ENCODE measurements at regions not wholly inside any gene's neighbourhood (a gene's known extent, or its start where the extent isn't known, plus 50 kb on each side); places are given as distances from the start of the nearest gene placed in this dataset.

DNA sequence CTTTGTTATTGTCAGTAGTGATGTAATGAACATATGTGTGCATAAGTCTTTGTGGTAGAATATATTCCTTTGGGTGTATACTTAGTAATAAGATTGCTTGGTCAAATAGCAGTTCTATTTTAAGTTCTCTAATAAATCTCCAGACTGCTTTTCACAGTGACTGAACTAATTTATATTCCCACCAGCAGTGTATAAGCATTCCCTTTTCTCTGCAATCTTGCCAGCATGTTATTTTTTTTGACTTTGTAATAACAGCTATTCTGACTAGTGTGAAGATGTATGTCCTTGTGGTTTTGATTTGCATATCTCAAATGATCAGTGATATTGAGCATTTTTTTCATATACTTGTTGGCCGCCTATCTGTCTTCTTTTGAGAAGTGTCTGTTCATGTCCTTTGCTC is 111.5 kb upstream of the CDH12 start:
- TF ChIP-seq, protein P1, sequence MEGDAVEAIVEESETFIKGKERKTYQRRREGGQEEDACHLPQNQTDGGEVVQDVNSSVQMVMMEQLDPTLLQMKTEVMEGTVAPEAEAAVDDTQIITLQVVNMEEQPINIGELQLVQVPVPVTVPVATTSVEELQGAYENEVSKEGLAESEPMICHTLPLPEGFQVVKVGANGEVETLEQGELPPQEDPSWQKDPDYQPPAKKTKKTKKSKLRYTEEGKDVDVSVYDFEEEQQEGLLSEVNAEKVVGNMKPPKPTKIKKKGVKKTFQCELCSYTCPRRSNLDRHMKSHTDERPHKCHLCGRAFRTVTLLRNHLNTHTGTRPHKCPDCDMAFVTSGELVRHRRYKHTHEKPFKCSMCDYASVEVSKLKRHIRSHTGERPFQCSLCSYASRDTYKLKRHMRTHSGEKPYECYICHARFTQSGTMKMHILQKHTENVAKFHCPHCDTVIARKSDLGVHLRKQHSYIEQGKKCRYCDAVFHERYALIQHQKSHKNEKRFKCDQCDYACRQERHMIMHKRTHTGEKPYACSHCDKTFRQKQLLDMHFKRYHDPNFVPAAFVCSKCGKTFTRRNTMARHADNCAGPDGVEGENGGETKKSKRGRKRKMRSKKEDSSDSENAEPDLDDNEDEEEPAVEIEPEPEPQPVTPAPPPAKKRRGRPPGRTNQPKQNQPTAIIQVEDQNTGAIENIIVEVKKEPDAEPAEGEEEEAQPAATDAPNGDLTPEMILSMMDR (conservative IDR thresholded peaks at IDR 0.05), result no peak
- no peak overlapping the region for H3K27ac ChIP-seq

DNA sequence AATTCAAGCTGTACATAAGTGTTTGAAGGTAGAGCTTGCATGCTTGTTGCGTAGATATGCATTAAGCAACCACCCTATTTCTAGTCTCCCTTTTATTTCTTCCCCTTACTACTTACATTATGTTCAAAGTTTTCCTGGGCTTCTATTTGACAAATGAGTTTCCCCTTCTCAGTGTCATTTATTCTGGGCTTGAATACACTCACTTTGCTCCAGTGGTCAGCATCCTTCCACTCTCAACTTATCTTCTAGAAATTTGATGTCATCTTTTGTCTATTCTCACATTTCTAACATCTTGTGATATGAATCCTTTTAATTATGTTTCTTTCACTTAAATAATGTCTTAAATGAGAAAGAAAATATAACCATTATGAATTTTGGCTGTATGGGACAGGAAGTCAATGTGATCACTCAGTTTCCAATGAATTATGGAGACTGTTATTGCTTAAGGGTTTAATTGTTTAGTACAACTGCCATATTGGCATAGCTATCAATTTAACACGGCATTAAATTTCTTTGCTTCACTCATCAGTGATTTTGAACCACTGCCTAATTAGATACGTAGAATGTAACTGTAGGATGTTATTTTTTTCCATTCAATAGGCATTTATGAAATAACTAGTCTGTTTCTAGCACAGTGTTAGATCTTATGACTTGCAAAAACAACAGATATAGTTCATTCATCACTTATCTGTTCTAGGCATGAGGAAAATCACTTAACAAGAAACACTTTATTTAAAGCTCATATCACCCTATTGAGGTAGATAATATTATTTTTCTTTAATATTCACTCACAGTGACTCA is 105.5 kb upstream of the CDH12 start:
- TF ChIP-seq, protein P1 (conservative IDR thresholded peaks at IDR 0.05), result no peak
- H3K27ac ChIP-seq, result no peak overlapping the region

DNA sequence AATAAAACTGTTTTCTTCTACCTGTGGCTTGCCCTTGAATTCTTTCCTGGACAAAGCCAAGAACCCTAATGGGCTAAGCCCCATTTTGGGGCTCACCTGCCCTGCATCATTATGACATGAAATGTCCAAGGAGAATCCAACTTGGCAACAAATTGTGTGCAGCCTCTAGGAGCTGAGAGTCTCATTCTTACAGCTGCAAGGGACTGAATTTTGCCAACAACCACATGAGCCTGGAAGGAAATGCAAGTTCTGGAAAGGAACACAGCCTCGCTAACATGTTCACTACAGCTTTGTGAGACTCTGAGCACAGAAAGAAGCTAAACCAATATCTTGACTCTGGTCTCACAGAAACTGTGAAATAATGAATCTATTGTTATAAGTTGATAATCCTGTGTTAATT is 94.8 kb upstream of the CDH12 start:
- H3K27ac ChIP-seq, result no peak overlapping the region
- TF ChIP-seq, protein P1 (conservative IDR thresholded peaks at IDR 0.05), result no peak

DNA sequence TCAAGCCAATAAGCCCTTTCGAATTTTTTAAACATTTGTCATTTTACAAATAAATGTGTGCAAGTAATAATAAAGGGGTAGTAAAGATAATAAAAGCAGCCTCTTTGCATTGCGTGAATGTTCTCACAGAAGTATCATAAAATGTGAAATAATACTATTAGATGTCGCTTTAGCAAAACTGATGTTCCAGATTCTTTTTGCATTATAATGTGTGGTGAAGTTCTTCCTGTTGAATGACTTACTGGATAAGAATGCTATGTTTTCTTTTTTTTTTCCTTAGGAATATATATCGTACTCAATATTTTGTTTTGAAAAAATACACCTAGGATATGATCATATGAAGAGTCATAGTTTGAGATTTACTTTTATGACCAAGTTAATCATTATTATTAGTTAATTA is 85.2 kb upstream of the CDH12 start:
- TF ChIP-seq, protein P1 (conservative IDR thresholded peaks at IDR 0.05), result no peak
- no peak overlapping the region for H3K27ac ChIP-seq

DNA sequence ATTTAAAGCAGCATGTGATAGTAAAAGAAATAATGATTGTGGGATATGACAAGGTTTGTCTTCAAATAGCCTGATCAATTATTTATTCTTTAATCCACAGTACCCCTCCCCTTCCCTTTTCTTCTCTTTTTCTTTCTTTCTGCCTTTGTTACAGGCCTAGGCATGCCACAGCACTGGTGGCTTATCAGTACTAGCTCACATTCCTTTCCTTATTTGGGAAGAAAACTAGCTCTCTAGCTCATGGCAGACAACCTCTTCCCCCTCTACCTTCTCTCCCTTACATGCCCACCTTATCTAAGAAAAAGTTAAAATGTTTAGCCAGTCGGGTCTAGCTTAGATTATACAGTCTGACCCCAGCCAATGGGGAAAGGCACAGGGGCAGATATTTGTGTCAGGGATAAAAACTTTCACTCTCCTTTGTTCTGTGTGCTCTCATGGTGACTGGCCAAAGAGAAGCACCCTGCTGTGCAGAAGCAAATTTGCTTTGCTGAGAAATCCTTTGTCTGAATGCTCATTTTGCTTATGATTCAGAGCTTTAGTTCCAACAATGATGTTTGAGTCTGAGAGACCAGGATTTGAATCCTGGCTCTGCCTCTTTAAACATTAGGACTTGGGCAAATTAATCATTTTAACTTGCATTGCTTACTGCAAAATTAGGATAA is 75.8 kb upstream of the CDH12 start:
- TF ChIP-seq, protein P1 (conservative IDR thresholded peaks at IDR 0.05), result no peak
- H3K27ac ChIP-seq, result no peak overlapping the region

DNA sequence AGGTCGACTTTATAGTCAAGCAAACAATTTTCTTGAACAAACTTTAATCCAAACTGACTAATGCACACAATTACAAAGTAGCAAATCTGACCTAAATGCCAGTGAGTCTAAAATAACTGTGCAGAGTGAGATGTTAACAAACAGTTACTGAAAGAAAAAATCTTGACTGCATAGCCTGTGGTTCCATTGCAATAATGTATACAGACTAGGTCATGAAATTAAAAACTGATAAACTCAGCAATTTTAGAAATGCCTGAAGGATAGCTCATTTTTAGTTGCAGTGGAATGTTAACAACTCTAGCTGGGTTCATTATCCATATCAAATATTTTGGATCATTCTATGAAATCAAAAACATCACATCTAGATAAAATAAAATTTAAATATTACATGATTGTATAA is 73.4 kb upstream of the CDH12 start:
- TF ChIP-seq, protein P1 (conservative IDR thresholded peaks at IDR 0.05), result no peak
- H3K27ac ChIP-seq, result no peak overlapping the region

DNA sequence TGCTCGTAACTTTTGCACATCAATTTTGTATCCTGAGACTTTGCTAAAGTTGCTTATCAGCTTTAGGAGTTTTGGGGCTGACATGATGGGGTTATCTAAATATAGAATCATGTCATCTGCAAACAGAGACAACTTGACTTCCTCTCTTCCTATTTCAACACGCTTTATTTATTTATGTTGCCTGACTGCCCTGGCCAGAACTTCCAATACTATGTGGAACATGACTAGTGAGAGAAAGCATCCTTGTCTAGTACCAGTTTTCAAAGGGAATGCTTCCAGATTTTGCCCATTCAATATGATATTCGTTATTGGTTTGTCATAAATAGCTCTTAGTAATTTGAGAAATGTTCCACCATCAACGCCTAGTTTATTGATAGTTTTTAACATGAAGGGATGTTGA is 65.4 kb upstream of the CDH12 start:
- H3K27ac ChIP-seq, result no peak overlapping the region
- TF ChIP-seq, protein P1 (conservative IDR thresholded peaks at IDR 0.05), result no peak
